ENCODE measurements at regions not wholly inside any gene's neighbourhood (a gene's known extent, or its start where the extent isn't known, plus 50 kb on each side); places are given as distances from the start of the nearest gene placed in this dataset.
A peak's percentile ranks its signal among the peaks of the same experiment; 100 is the strongest.

GRCh38 chr4:132759199-132759780 lies 389.8 kb upstream of the PCDH10 start:
- Histone ChIP-seq H3K27me3 (ENCODE audit: insufficient read depth, low read depth, low read length) (no peaks in the 10 kb centered on the region), H3K27ac (ENCODE audit: low read length) (no peak overlapping the region), H3K9me2 (ENCODE audit: insufficient read depth, low read length) (no peaks in the 10 kb centered on the region), H3K36me3 (ENCODE audit: insufficient read depth, low read length) (no peaks in the 10 kb centered on the region), H4K20me1 (ENCODE audit: insufficient read depth) (no peaks in the 10 kb centered on the region), H3K9ac (ENCODE audit: low read length) (no peak overlapping the region), H3K4me3 (ENCODE audit: low read length) (no peak overlapping the region), H3K9me3 (ENCODE audit: low read length) (no peaks in the 10 kb centered on the region), H3K4me2 (ENCODE audit: low read length) (no peak overlapping the region), H3F3A (ENCODE audit: insufficient read depth, low read length, poor library complexity, severe bottlenecking) (no peaks in the 10 kb centered on the region), H2AFZ (ENCODE audit: low read depth, low read length) (no peak overlapping the region), H3K79me2 (replicated peaks; ENCODE audit: insufficient read depth, low read length) (no peaks in the 10 kb centered on the region)
- TF ChIP-seq EP300 (conservative IDR thresholded peaks at IDR 0.05; ENCODE audit: poor library complexity, severe bottlenecking) = peak; percentile 68
- TF ChIP-seq, protein P1, sequence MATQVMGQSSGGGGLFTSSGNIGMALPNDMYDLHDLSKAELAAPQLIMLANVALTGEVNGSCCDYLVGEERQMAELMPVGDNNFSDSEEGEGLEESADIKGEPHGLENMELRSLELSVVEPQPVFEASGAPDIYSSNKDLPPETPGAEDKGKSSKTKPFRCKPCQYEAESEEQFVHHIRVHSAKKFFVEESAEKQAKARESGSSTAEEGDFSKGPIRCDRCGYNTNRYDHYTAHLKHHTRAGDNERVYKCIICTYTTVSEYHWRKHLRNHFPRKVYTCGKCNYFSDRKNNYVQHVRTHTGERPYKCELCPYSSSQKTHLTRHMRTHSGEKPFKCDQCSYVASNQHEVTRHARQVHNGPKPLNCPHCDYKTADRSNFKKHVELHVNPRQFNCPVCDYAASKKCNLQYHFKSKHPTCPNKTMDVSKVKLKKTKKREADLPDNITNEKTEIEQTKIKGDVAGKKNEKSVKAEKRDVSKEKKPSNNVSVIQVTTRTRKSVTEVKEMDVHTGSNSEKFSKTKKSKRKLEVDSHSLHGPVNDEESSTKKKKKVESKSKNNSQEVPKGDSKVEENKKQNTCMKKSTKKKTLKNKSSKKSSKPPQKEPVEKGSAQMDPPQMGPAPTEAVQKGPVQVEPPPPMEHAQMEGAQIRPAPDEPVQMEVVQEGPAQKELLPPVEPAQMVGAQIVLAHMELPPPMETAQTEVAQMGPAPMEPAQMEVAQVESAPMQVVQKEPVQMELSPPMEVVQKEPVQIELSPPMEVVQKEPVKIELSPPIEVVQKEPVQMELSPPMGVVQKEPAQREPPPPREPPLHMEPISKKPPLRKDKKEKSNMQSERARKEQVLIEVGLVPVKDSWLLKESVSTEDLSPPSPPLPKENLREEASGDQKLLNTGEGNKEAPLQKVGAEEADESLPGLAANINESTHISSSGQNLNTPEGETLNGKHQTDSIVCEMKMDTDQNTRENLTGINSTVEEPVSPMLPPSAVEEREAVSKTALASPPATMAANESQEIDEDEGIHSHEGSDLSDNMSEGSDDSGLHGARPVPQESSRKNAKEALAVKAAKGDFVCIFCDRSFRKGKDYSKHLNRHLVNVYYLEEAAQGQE (IDR thresholded peaks at IDR 0.05; ENCODE audit: borderline replicate concordance) = no peak
- TF ChIP-seq EZH2 (IDR thresholded peaks at IDR 0.05; ENCODE audit: borderline replicate concordance, insufficient read depth, low read length, poor library complexity, severe bottlenecking) = no peak
- TF ChIP-seq MXI1 (conservative IDR thresholded peaks at IDR 0.05; ENCODE audit: poor library complexity, severe bottlenecking) = no peak
- TF ChIP-seq POLR2AphosphoS5 (IDR thresholded peaks at IDR 0.05) = peak; percentile 68
- no peak for TF ChIP-seq RAD21 (conservative IDR thresholded peaks at IDR 0.05)
- TF ChIP-seq, protein P2, sequence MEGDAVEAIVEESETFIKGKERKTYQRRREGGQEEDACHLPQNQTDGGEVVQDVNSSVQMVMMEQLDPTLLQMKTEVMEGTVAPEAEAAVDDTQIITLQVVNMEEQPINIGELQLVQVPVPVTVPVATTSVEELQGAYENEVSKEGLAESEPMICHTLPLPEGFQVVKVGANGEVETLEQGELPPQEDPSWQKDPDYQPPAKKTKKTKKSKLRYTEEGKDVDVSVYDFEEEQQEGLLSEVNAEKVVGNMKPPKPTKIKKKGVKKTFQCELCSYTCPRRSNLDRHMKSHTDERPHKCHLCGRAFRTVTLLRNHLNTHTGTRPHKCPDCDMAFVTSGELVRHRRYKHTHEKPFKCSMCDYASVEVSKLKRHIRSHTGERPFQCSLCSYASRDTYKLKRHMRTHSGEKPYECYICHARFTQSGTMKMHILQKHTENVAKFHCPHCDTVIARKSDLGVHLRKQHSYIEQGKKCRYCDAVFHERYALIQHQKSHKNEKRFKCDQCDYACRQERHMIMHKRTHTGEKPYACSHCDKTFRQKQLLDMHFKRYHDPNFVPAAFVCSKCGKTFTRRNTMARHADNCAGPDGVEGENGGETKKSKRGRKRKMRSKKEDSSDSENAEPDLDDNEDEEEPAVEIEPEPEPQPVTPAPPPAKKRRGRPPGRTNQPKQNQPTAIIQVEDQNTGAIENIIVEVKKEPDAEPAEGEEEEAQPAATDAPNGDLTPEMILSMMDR (IDR thresholded peaks at IDR 0.05; ENCODE audit: poor library complexity, severe bottlenecking) = no peak
- no peak for TF ChIP-seq SMC3 (conservative IDR thresholded peaks at IDR 0.05; ENCODE audit: poor library complexity)
- TF ChIP-seq TAF1 (IDR thresholded peaks at IDR 0.05; ENCODE audit: low read depth) = no peak

DNA sequence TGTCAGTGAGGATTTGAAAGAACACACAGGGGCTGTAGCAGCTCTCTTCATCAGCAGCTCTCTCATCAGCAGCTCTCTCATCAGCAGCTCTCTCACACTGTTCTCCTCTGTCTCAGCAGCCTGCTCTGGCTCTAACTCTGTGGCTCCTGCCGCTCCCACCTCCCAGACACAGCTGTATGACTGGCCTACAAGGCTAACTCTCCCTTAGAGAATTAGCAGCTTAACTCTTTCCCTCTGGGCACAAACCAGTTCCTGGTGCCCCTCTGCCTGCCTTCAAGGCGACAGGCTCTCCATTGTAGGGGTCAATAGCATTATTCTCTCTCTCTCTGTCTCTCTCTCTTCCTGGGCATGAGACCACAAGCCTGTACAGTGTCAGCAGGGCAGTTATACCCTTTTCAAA lies 385.6 kb upstream of the PCDH10 start:
- Histone ChIP-seq H4K20me1 (ENCODE audit: insufficient read depth) (no peaks in the 10 kb centered on the region), H3K4me3 (ENCODE audit: low read length) (no peak overlapping the region), H3F3A (ENCODE audit: insufficient read depth, low read length, poor library complexity, severe bottlenecking) (no peaks in the 10 kb centered on the region), H2AFZ (ENCODE audit: low read depth, low read length) (no peak overlapping the region), H3K27me3 (ENCODE audit: insufficient read depth, low read depth, low read length) (no peaks in the 10 kb centered on the region), H3K9ac (ENCODE audit: low read length) (no peak overlapping the region), H3K79me2 (replicated peaks; ENCODE audit: insufficient read depth, low read length) (no peaks in the 10 kb centered on the region), H3K9me3 (ENCODE audit: low read length) (no peaks in the 10 kb centered on the region), H3K4me2 (ENCODE audit: low read length) (no peak overlapping the region), H3K36me3 (ENCODE audit: insufficient read depth, low read length) (no peaks in the 10 kb centered on the region), H3K27ac (ENCODE audit: low read length) (no peak overlapping the region), H3K9me2 (ENCODE audit: insufficient read depth, low read length) (no peaks in the 10 kb centered on the region)
- TF ChIP-seq EP300 (conservative IDR thresholded peaks at IDR 0.05; ENCODE audit: poor library complexity, severe bottlenecking) = no peak
- TF ChIP-seq, protein P2 (IDR thresholded peaks at IDR 0.05; ENCODE audit: poor library complexity, severe bottlenecking) = no peak
- no peak for TF ChIP-seq TAF1 (IDR thresholded peaks at IDR 0.05; ENCODE audit: low read depth)
- TF ChIP-seq, protein P1 (IDR thresholded peaks at IDR 0.05; ENCODE audit: borderline replicate concordance) = no peak
- TF ChIP-seq POLR2AphosphoS5 (IDR thresholded peaks at IDR 0.05) = no peak
- no peak for TF ChIP-seq EZH2 (IDR thresholded peaks at IDR 0.05; ENCODE audit: borderline replicate concordance, insufficient read depth, low read length, poor library complexity, severe bottlenecking)
- TF ChIP-seq RAD21 (conservative IDR thresholded peaks at IDR 0.05) = no peak
